ENCODE measurements at regions not wholly inside any gene's neighbourhood (a gene's known extent, or its start where the extent isn't known, plus 50 kb on each side); places are given as distances from the start of the nearest gene placed in this dataset.

DNA sequence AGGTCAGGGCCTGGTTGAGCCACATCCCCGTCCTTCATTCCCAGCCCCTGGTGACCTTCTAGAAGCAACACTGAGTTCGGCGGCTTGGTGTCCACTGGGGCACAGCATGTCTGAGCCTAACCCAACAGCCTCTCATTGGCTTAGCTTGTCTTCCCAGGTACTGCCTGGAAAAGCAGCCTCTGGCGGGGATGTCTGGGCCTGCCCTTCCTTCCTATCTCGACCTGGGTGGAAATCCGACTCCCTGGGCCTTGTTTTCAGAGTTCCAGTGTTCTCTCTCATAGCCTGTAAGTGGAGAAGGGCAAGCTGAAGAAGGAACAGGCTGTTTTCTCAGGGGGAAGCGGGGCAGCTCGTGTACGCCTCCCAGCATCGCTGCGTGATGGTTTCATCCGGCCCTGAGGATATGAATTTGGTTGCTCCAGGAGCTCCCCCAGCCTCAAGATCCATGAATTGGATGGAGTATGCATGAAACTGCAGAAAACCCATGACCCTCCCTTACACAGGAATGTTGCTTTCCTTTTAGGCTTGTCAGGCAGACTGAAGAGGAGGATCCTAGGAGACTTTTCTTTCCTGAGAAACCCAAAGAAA, 116.5 kb upstream of the IRF2BP2 start:
- intact Hi-C loops (cut with micrococcal nuclease), result no loop called here

GRCh38 chr1:234725177-234726132, 115.5 kb upstream of the IRF2BP2 start:
- intact Hi-C loops (cut with micrococcal nuclease), result loop anchor here (1.0 to 2.0 kb wide), 3 partner anchors 49 to 358 kb away; no protein-coding TSS in a partner anchor

GRCh38 chr1:234724516-234725176, 114.7 kb upstream of the IRF2BP2 start:
- intact Hi-C loops (cut with micrococcal nuclease), result loop anchor here (1.0 to 5.0 kb wide), 17 partner anchors 35 to 1772 kb away; partner anchors contain the start of genes LYST, NTPCR and RBM34

GRCh38 chr1:234722904-234723720, 113.1 kb upstream of the IRF2BP2 start:
- intact Hi-C loops (cut with micrococcal nuclease), result loop anchor here (1.0 to 5.0 kb wide), 3 partner anchors 8 to 1771 kb away; partner anchors contain the start of genes LYST and NTPCR

- intact Hi-C loops (cut with micrococcal nuclease), result loop anchor here (5.0 kb wide), 2 partner anchors 1145 to 1770 kb away; partner anchors contain the start of genes LYST and NTPCR
Observed at GRCh38 chr1:234722270-234722704, 112.3 kb upstream of the IRF2BP2 start.

GRCh38 chr1:234721476-234722269, 111.7 kb upstream of the IRF2BP2 start:
- intact Hi-C loops (cut with micrococcal nuclease), result loop anchor here (5.0 kb wide), 2 partner anchors 1146 to 1769 kb away; partner anchors contain the start of genes LYST and NTPCR

GRCh38 chr1:234720709-234721441, 110.9 kb upstream of the IRF2BP2 start:
- intact Hi-C loops (cut with micrococcal nuclease), result loop anchor here (5.0 kb wide), 2 partner anchors 1146 to 1769 kb away; partner anchors contain the start of genes LYST and NTPCR

GRCh38 chr1:234719454-234720251, 109.7 kb upstream of the IRF2BP2 start:
- intact Hi-C loops (cut with micrococcal nuclease), result loop anchor here (5.0 kb wide), 2 partner anchors 1148 to 1767 kb away; partner anchors contain the start of genes LYST and NTPCR

DNA sequence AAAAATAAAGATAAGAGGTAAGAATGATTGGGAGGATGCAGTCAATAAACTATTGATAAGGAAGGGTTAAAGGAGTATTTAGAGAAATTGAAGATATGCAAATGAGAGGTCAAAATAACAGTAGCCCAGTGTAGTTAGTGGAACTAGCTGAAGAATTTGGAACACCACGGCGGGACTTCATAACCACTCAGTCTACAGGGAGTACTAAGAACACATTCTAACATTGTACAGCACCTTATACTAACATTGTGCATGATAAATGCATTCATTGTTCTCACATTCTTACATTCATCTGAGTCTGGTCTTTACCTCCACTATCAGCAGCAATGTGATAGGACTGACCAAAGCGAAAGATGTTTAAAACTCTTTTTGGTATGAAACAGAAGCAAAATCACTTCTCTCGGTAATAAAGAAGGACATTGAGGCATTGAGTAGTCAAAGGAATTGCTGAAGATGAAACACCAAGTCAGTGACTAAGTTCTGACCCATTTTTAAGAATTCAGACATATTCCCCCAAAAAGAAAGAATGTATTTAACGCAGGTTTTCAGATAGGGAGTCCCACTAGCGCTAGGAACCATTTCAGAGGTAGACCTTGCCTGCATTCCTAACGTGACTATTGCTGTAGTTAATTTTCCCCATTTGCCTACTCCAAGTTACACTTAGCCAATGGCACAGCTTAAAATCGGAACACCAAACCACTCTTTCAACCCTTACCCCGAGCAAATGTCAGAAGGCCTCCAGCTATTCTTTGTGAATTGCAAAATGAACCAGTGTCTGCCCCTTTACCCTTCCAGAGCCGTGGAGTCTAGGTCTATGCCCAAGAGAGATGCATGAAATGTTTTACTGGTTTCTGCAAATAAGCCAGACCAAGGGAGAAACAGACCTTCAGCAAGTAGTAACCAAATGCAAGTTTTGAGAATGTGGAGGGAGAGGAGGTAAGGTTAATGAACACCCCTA, 108.8 kb upstream of the IRF2BP2 start:
- intact Hi-C loops (cut with micrococcal nuclease), result no loop called here

- intact Hi-C loops (cut with micrococcal nuclease), result no loop called here
Observed at GRCh38 chr1:234716908-234717375, 107.0 kb upstream of the IRF2BP2 start.

- intact Hi-C loops (cut with micrococcal nuclease), result no loop called here
Observed at GRCh38 chr1:234715252-234716014, 105.5 kb upstream of the IRF2BP2 start.

- intact Hi-C loops (cut with micrococcal nuclease), result no loop called here
Observed at GRCh38 chr1:234713859-234714258, 103.9 kb upstream of the IRF2BP2 start.

- intact Hi-C loops (cut with micrococcal nuclease), result no loop called here
Observed at GRCh38 chr1:234713440-234713839, 103.5 kb upstream of the IRF2BP2 start.

GRCh38 chr1:234712891-234713305, 102.9 kb upstream of the IRF2BP2 start:
- intact Hi-C loops (cut with micrococcal nuclease), result no loop called here

GRCh38 chr1:234710936-234711724, 101.2 kb upstream of the IRF2BP2 start:
- intact Hi-C loops (cut with micrococcal nuclease), result no loop called here

Measured in T-helper 1 cell treated with Interleukin-12 subunit alpha and Interleukin-12 subunit beta and Interleukin-4 antibody, amounts not matched to agents 30 ng/mL and 1 ng/mL, for 36 hours (primary cell).